ENCODE measurements at regions not wholly inside any gene's neighbourhood (a gene's known extent, or its start where the extent isn't known, plus 50 kb on each side); places are given as distances from the start of the nearest gene placed in this dataset.

- no peaks in the 10 kb centered on the region for H3K9me3 ChIP-seq (ENCODE audit: low read depth)
- TF ChIP-seq CTCF (IDR thresholded peaks at IDR 0.05; ENCODE audit: low read depth, low read length) = no peak
- no peak overlapping the region for H3K4me3 ChIP-seq
- no peaks in the 10 kb centered on the region for H3K27me3 ChIP-seq
- no peaks in the 10 kb centered on the region for H3K36me3 ChIP-seq
- H3K27ac ChIP-seq = no peak overlapping the region
- peaks cover 7% of the 10 kb centered on the region for H3K4me1 ChIP-seq (ENCODE audit: low read depth)
- no peak for DNase-seq (ENCODE audit: low read depth in 1 of 2, low spot score in 1 of 2)
These were observed 192.5 kb downstream of the MYLK4 start for GRCh38 chr6:2558098-2558680.

- no peaks in the 10 kb centered on the region for H3K9me3 ChIP-seq (ENCODE audit: low read depth)
- no peak for DNase-seq (ENCODE audit: low read depth in 1 of 2, low spot score in 1 of 2)
- no peak for TF ChIP-seq CTCF (IDR thresholded peaks at IDR 0.05; ENCODE audit: low read depth, low read length)
These were observed 193.5 kb downstream of the MYLK4 start for GRCh38 chr6:2557181-2557720.

GRCh38 chr6:2556761-2557160, 194.0 kb downstream of the MYLK4 start:
- TF ChIP-seq CTCF (IDR thresholded peaks at IDR 0.05; ENCODE audit: low read depth, low read length) = no peak
- H3K9me3 ChIP-seq (ENCODE audit: low read depth) = no peaks in the 10 kb centered on the region
- no peaks in the 10 kb centered on the region for H3K4me1 ChIP-seq (ENCODE audit: low read depth)
- no peaks in the 10 kb centered on the region for H3K27me3 ChIP-seq
- H3K4me3 ChIP-seq = no peak overlapping the region
- peak in 1 of 2 donors; percentile 65 for DNase-seq (ENCODE audit: low read depth in 1 of 2, low spot score in 1 of 2)
- H3K36me3 ChIP-seq = no peaks in the 10 kb centered on the region
- no peak overlapping the region for H3K27ac ChIP-seq

More at GRCh38 chr6:2557181-2557720, 193.5 kb downstream of the MYLK4 start:
- Histone ChIP-seq H3K36me3 (no peaks in the 10 kb centered on the region), H3K4me1 (ENCODE audit: low read depth) (no peaks in the 10 kb centered on the region), H3K4me3 (no peak overlapping the region), H3K27ac (no peak overlapping the region), H3K27me3 (no peaks in the 10 kb centered on the region)

GRCh38 chr6:2554651-2555260, 196.0 kb downstream of the MYLK4 start:
- H3K4me3 ChIP-seq = no peak overlapping the region
- no peaks in the 10 kb centered on the region for H3K27me3 ChIP-seq
- H3K4me1 ChIP-seq (ENCODE audit: low read depth) = no peaks in the 10 kb centered on the region
- no peak for TF ChIP-seq CTCF (IDR thresholded peaks at IDR 0.05; ENCODE audit: low read depth, low read length)
- DNase-seq (ENCODE audit: low read depth in 1 of 2, low spot score in 1 of 2) = no peak
- H3K9me3 ChIP-seq (ENCODE audit: low read depth) = no peaks in the 10 kb centered on the region
- H3K36me3 ChIP-seq = no peaks in the 10 kb centered on the region
- no peak overlapping the region for H3K27ac ChIP-seq

- no peaks in the 10 kb centered on the region for H3K27me3 ChIP-seq
- TF ChIP-seq CTCF (IDR thresholded peaks at IDR 0.05; ENCODE audit: low read depth, low read length) = no peak
These were observed 198.1 kb downstream of the MYLK4 start for GRCh38 chr6:2552526-2553154.

More at GRCh38 chr6:2552526-2553154, 198.1 kb downstream of the MYLK4 start:
- Histone ChIP-seq H3K27ac (no peak overlapping the region), H3K36me3 (no peaks in the 10 kb centered on the region), H3K4me1 (ENCODE audit: low read depth) (no peaks in the 10 kb centered on the region), H3K4me3 (no peak overlapping the region), H3K9me3 (ENCODE audit: low read depth) (no peaks in the 10 kb centered on the region)
- no peak for DNase-seq (ENCODE audit: low read depth in 1 of 2, low spot score in 1 of 2)

Measured in cardiac muscle cell (in vitro differentiated cells and primary cell).